CD4-positive, alpha-beta T cell treated with Interleukin-4 for 4 hours (primary cell): ENCODE measurements at regions not wholly inside any gene's neighbourhood (a gene's known extent, or its start where the extent isn't known, plus 50 kb on each side); places are given as distances from the start of the nearest gene placed in this dataset.
"Not testable (repeated sequence)": the region's sequence is repeated elsewhere in the genome, so short reads cannot be mapped to it uniquely, and the experiment has no call there.

Experiments used
- DNase-seq: peaks from one replicate; pipeline ENCODE4 v3.0.0-alpha.2; 2020

GRCh38 chr9:124126648-124127646 lies 115.4 kb downstream of the LHX2 start:
- DNase-seq: peak; percentile 68

GRCh38 chr9:124128568-124129166 lies 117.1 kb downstream of the LHX2 start:
- DNase-seq: no peak

GRCh38 chr9:124130277-124131075 lies 118.9 kb downstream of the LHX2 start:
- no peak for DNase-seq

- not testable (repeated sequence) for DNase-seq
Measured at GRCh38 chr9:124131518-124131917, 120.0 kb downstream of the LHX2 start.

GRCh38 chr9:124132671-124133147 lies 121.1 kb downstream of the LHX2 start:
- DNase-seq: no peak

- peak; percentile 16 for DNase-seq
Measured at GRCh38 chr9:124133727-124134126, 122.2 kb downstream of the LHX2 start.

GRCh38 chr9:124134526-124134925 lies 123.0 kb downstream of the LHX2 start:
- DNase-seq: no peak

- no peak for DNase-seq
Measured at GRCh38 chr9:124135813-124136365, 121.9 kb upstream of the NEK6 start.

GRCh38 chr9:124137009-124137943 lies 120.5 kb upstream of the NEK6 start:
- DNase-seq: no peak

- no peak for DNase-seq
Measured at GRCh38 chr9:124137944-124138335, 119.8 kb upstream of the NEK6 start.

- no peak for DNase-seq
Measured at GRCh38 chr9:124139001-124139400, 118.7 kb upstream of the NEK6 start.

GRCh38 chr9:124140941-124141568 lies 116.7 kb upstream of the NEK6 start:
- no peak for DNase-seq

GRCh38 chr9:124144561-124145123 lies 113.1 kb upstream of the NEK6 start:
- not testable (repeated sequence) for DNase-seq

GRCh38 chr9:124146031-124146561 lies 111.7 kb upstream of the NEK6 start:
- no peak for DNase-seq

- no peak for DNase-seq
Measured at GRCh38 chr9:124149992-124150391, 107.8 kb upstream of the NEK6 start.

GRCh38 chr9:124163760-124164255 lies 93.9 kb upstream of the NEK6 start:
- DNase-seq: no peak

GRCh38 chr9:124164811-124165210 lies 92.9 kb upstream of the NEK6 start:
- DNase-seq: no peak

- no peak for DNase-seq
Measured at GRCh38 chr9:124174433-124174832, 83.3 kb upstream of the NEK6 start.

- DNase-seq: not testable (repeated sequence)
Measured at GRCh38 chr9:124177522-124177921, 80.2 kb upstream of the NEK6 start.
